ENCODE measurements at regions not wholly inside any gene's neighbourhood (a gene's known extent, or its start where the extent isn't known, plus 50 kb on each side); places are given as distances from the start of the nearest gene placed in this dataset.

GRCh38 chr2:235191978-235192377 is 240.2 kb downstream of the SH3BP4 start (continued):
- no peak for TF ChIP-seq ZNF462 (CRISPR knock-in tag; IDR thresholded peaks at IDR 0.05)

GRCh38 chr2:235194351-235194750 is 242.5 kb downstream of the SH3BP4 start:
- no peak for DNase-seq (ENCODE audit: low spot score)
- no peaks in the 10 kb centered on the region for H3K27me3 ChIP-seq (ENCODE audit: insufficient read depth)
- no peaks in the 10 kb centered on the region; the same call in 1 of the 2 replicates for H4K20me1 ChIP-seq (replicated peaks; ENCODE audit: insufficient read depth)
- Mint-ChIP-seq H3K27ac (no peak overlapping the region), H3K36me3 (ENCODE audit: low read depth) (no peaks in the 10 kb centered on the region), H3K4me3 (no peak overlapping the region), H3K4me1 (peaks cover 3% of the 10 kb centered on the region; the same call in 1 of the 3 replicates), H3K27me3 (ENCODE audit: insufficient read depth, low read depth, poor library complexity) (peaks cover 7% of the 10 kb centered on the region), H3K9me3 (peaks cover 2% of the 10 kb centered on the region; the same call in 2 of the 3 replicates)
- H2AFZ ChIP-seq, result no peak overlapping the region
- no peak overlapping the region for H3K27ac ChIP-seq (ENCODE audit: low read depth)
- H3K4me3 ChIP-seq, result no peak overlapping the region
- no peaks in the 10 kb centered on the region for H3K4me1 ChIP-seq (ENCODE audit: insufficient read depth)
- H3K36me3 ChIP-seq (ENCODE audit: insufficient read depth), result no peaks in the 10 kb centered on the region
- H3K4me2 ChIP-seq, result no peak overlapping the region
- no peak for ATAC-seq
- H3K9me2 ChIP-seq (ENCODE audit: insufficient read depth), result no peaks in the 10 kb centered on the region
- H3K79me2 ChIP-seq (replicated peaks; ENCODE audit: insufficient read depth), result no peaks in the 10 kb centered on the region
- no peaks in the 10 kb centered on the region for H3F3A ChIP-seq (replicated peaks; ENCODE audit: low read depth)
- no peak for TF ChIP-seq REST (IDR thresholded peaks at IDR 0.05; ENCODE audit: unreplicated experiment)
- no peak for TF ChIP-seq ZNF331 (CRISPR knock-in tag; IDR thresholded peaks at IDR 0.05; ENCODE audit: low read depth)
- no peak for TF ChIP-seq EZH2phosphoT487 (IDR thresholded peaks at IDR 0.05; ENCODE audit: unreplicated experiment)
- no peak for TF ChIP-seq ZNF114 (CRISPR knock-in tag; IDR thresholded peaks at IDR 0.05)
- no peak for TF ChIP-seq STAT1 (IDR thresholded peaks at IDR 0.05; ENCODE audit: unreplicated experiment)
- no peak for TF ChIP-seq EZH2 (IDR thresholded peaks at IDR 0.05; ENCODE audit: low read depth, unreplicated experiment)
- no peak for TF ChIP-seq CTCF (conservative IDR thresholded peaks at IDR 0.05; ENCODE audit: low read depth in 2 of 2)
- TF ChIP-seq JUNB (IDR thresholded peaks at IDR 0.05; ENCODE audit: unreplicated experiment), result no peak

Data from GM23338 (cell line).